ENCODE measurements at regions not wholly inside any gene's neighbourhood (a gene's known extent, or its start where the extent isn't known, plus 50 kb on each side); places are given as distances from the start of the nearest gene placed in this dataset.

DNA sequence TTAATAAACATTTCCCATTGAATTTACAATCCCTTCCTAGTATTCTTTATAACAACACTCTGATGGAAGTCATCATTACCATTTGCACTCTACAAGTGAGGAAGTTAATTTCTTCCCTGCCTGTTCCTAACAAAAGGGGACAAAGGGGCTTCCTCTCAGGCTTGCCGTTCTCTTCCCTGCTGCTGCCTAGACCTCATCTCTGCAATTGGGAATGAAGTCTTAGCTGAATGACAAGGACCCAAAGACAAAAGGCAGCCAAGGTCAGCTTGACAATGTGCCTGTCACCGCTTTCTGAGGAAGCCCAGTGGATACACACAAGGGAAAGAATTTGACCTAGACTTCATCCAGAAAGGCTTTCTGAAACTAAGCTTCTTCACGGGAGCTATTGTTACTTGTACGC is 416.4 kb downstream of the CMPK2 start:
- Mint-ChIP-seq H3K4me1 (ENCODE audit: unreplicated experiment) (peaks cover 16% of the 10 kb centered on the region), H3K27me3 (no peaks in the 10 kb centered on the region), H3K27ac (no peak overlapping the region), H3K4me3 (no peak overlapping the region), H3K9me3 (peaks cover 7% of the 10 kb centered on the region), H3K36me3 (no peaks in the 10 kb centered on the region)
- no peak for TF ChIP-seq CTCF (conservative IDR thresholded peaks at IDR 0.05)
- no peak for DNase-seq (ENCODE audit: extremely low spot score, unreplicated experiment)

DNA sequence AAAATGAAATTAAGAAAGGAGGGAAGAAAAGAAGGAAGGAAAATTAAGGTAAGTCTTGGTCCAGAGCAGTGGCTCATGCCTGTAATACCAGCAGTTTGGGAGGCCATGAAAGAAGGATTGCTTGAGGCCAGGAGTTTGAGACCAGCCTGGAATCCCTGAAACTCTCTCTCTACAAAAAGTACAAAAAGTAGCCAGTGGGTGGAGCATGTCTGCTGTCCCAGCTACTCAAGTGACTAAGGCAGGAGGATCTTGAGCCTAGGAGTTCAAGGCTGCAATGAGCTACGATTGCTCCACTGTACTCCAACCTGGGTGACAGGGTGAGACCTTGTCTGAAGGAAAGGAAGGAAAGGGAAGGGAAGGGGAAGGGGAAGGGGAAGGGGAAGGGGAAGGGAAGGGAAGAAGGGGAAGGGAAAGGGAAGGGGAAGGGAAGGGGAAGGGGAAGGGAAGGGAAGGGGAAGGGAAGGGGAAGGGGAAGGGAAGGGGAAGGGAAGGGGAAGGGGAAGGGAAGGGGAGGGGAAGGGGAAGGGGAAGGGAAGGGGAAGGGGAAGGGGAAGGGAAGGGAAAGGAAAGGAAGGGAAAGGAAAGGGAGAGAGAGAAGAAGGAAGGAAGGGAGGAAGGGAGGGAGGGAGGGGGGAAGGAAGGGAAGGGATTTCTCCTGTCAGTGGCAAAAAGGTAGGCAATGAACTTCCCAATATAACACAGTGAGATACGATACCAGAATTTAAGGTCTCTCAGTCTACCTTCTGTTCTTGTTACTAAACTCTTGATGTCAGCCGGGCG is 412.8 kb downstream of the CMPK2 start:
- peaks cover 2% of the 10 kb centered on the region for H3K27me3 Mint-ChIP-seq
- peak; percentile 37 for TF ChIP-seq CTCF (conservative IDR thresholded peaks at IDR 0.05)
- H3K27ac Mint-ChIP-seq: no peak overlapping the region
- no peak for DNase-seq (ENCODE audit: extremely low spot score, unreplicated experiment)
- H3K4me3 Mint-ChIP-seq: no peak overlapping the region
- peaks cover 7% of the 10 kb centered on the region for H3K4me1 Mint-ChIP-seq (ENCODE audit: unreplicated experiment)
- peaks cover 29% of the 10 kb centered on the region for H3K9me3 Mint-ChIP-seq
- H3K36me3 Mint-ChIP-seq: peaks cover 6% of the 10 kb centered on the region

DNA sequence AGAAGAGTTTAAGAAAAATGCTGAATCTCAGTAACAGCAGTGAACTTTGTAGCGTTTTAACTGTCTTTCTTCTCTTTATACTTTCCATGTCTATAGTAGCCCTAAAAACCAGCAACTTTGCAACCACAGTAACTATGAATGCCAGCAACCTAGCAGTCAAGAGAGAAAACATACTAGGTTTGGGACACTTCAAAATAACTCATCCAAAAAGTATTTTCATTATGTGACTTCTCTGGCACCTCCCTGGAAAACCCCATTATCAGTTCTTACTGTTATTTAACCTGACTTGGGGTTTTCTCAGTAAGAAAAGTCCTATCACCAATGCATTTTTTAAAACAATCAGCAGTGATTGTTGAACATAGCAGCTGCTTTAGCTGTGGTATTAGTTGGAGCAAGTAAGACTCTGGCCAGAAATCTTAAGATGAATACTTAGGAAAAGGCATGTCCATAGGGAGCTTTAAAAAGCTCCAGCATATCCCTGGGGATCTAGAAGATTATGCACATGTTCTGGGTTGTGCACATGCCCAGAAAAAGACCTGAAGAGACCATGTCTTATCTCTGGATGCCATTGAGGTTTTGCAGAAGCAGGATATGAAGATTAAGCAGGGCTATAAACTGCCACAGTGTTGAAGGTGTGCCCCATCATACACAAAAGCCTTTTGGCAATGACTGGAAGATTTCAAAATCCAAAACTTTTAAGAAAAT is 411.3 kb downstream of the CMPK2 start:
- H3K27me3 Mint-ChIP-seq: peaks cover 3% of the 10 kb centered on the region
- H3K27ac Mint-ChIP-seq: no peak overlapping the region
- no peak for TF ChIP-seq CTCF (conservative IDR thresholded peaks at IDR 0.05)
- H3K9me3 Mint-ChIP-seq: peaks cover 31% of the 10 kb centered on the region
- H3K4me3 Mint-ChIP-seq: no peak overlapping the region
- peaks cover 6% of the 10 kb centered on the region for H3K36me3 Mint-ChIP-seq
- H3K4me1 Mint-ChIP-seq (ENCODE audit: unreplicated experiment): no peaks in the 10 kb centered on the region
- no peak for DNase-seq (ENCODE audit: extremely low spot score, unreplicated experiment)

DNA sequence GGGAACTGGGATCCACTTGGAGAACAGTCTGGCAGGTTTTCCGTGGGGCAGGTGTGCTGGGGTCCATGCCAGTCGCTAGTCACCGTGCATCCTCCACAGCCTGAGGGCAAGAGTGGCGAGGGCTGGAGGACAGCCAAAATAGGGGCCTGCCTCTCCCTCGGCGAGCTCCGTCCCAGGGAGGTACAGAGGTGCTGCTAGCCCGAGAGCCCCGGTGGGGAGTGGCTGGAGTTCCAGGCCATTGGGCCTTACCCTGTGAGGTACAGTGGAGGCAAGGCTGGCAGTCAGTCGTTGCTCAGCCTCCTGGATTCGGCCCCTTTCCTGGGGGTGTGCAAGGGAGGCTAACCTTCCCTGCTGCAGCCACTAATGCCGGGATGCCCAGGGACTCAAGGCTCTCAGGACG is 406.6 kb downstream of the CMPK2 start:
- H3K27me3 Mint-ChIP-seq: peaks cover 3% of the 10 kb centered on the region
- H3K4me3 Mint-ChIP-seq: no peak overlapping the region
- no peaks in the 10 kb centered on the region for H3K4me1 Mint-ChIP-seq (ENCODE audit: unreplicated experiment)
- no peak for DNase-seq (ENCODE audit: extremely low spot score, unreplicated experiment)
- H3K36me3 Mint-ChIP-seq: peaks cover 6% of the 10 kb centered on the region
- peaks cover 26% of the 10 kb centered on the region for H3K9me3 Mint-ChIP-seq
- no peak overlapping the region for H3K27ac Mint-ChIP-seq
- no peak for TF ChIP-seq CTCF (conservative IDR thresholded peaks at IDR 0.05)

DNA sequence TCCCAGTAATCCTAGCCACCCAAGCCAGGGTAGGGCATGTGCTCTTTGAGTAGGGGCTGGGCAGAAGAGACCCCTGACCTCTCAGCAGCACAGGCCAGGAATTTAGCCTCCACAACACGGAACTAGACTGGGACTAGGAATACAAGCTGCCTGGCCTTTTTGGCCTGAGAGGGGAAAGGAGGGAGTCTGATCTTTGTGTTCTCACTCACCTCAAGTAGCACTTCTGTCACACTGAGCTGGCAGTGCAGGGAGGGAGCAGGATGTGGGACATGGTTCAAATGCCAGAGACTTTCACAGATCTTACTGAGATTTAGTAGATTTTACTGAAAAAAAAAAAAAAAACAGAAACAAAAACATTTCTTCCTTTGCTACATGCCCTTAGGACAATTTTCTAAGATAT is 395.2 kb downstream of the CMPK2 start:
- H3K4me3 Mint-ChIP-seq: no peak overlapping the region
- TF ChIP-seq CTCF (conservative IDR thresholded peaks at IDR 0.05): no peak
- no peak for DNase-seq (ENCODE audit: extremely low spot score, unreplicated experiment)
- H3K36me3 Mint-ChIP-seq: no peaks in the 10 kb centered on the region
- H3K9me3 Mint-ChIP-seq: peaks cover 1% of the 10 kb centered on the region
- peaks cover 5% of the 10 kb centered on the region for H3K4me1 Mint-ChIP-seq (ENCODE audit: unreplicated experiment)
- H3K27ac Mint-ChIP-seq: no peak overlapping the region
- H3K27me3 Mint-ChIP-seq: peaks cover 7% of the 10 kb centered on the region

Data from type B pancreatic cell (in vitro differentiated cells).